ENCODE measurements at regions not wholly inside any gene's neighbourhood (a gene's known extent, or its start where the extent isn't known, plus 50 kb on each side); places are given as distances from the start of the nearest gene placed in this dataset.
"Not testable (repeated sequence)": the region's sequence is repeated elsewhere in the genome, so short reads cannot be mapped to it uniquely, and the experiment has no call there.

GRCh38 chr3:188974856-188975599 lies 196.7 kb upstream of the TPRG1 start:
- no peak for DNase-seq

- DNase-seq, result no peak
Measured at GRCh38 chr3:188975600-188976314, 196.0 kb upstream of the TPRG1 start.

GRCh38 chr3:188976407-188976806 lies 195.4 kb upstream of the TPRG1 start:
- DNase-seq, result no peak

GRCh38 chr3:188978421-188979171 lies 193.2 kb upstream of the TPRG1 start:
- no peak for DNase-seq

- no peak for DNase-seq
Measured at GRCh38 chr3:188979248-188979647, 192.5 kb upstream of the TPRG1 start.

GRCh38 chr3:188979669-188980310 lies 192.0 kb upstream of the TPRG1 start:
- no peak for DNase-seq

GRCh38 chr3:188993181-188993580 lies 178.6 kb upstream of the TPRG1 start:
- no peak for DNase-seq

- no peak for DNase-seq
Measured at GRCh38 chr3:189001559-189001958, 170.2 kb upstream of the TPRG1 start.

- no peak for DNase-seq
Measured at GRCh38 chr3:189003410-189003809, 168.4 kb upstream of the TPRG1 start.

GRCh38 chr3:189013224-189013888 lies 158.4 kb upstream of the TPRG1 start:
- DNase-seq, result no peak

- no peak for DNase-seq
Measured at GRCh38 chr3:189014526-189014925, 157.2 kb upstream of the TPRG1 start.

- DNase-seq, result not testable (repeated sequence)
Measured at GRCh38 chr3:189022576-189023466, 148.9 kb upstream of the TPRG1 start.

GRCh38 chr3:189025866-189026265 lies 145.9 kb upstream of the TPRG1 start:
- no peak for DNase-seq

GRCh38 chr3:189027626-189028155 lies 144.1 kb upstream of the TPRG1 start:
- no peak for DNase-seq

GRCh38 chr3:189038773-189039745 lies 132.7 kb upstream of the TPRG1 start:
- no peak for DNase-seq

GRCh38 chr3:189040656-189041335 lies 131.0 kb upstream of the TPRG1 start:
- no peak for DNase-seq

GRCh38 chr3:189041482-189042090 lies 130.2 kb upstream of the TPRG1 start:
- DNase-seq, result peak; percentile 55

GRCh38 chr3:189042832-189043231 lies 128.9 kb upstream of the TPRG1 start:
- no peak for DNase-seq
